ENCODE measurements at regions not wholly inside any gene's neighbourhood (a gene's known extent, or its start where the extent isn't known, plus 50 kb on each side); places are given as distances from the start of the nearest gene placed in this dataset. TPM values are rescaled to one million over a fixed set of nuclear protein-coding genes. Genes with fewer than 3 reads are reported as not detected.

Small RNA genes lying in the stretch of these regions (small RNA-seq; reads per million reads assigned to genes)
- gene MTND5P4: not detected
- not detected for gene SNORA75B

Measured in body of pancreas (tissue), 1 donor.